HG03159 (cell line): ENCODE measurements at regions not wholly inside any gene's neighbourhood (a gene's known extent, or its start where the extent isn't known, plus 50 kb on each side); places are given as distances from the start of the nearest gene placed in this dataset.

ENCODE experiments used
- ATAC-seq: cut with Tn5 transposase; IDR thresholded peaks from one replicate; pipeline ENCODE4 v1.9.1; 2021; ENCODE audit warnings: mild to moderate bottlenecking, moderate library complexity; ENCODE audit not compliant: unreplicated experiment

DNA sequence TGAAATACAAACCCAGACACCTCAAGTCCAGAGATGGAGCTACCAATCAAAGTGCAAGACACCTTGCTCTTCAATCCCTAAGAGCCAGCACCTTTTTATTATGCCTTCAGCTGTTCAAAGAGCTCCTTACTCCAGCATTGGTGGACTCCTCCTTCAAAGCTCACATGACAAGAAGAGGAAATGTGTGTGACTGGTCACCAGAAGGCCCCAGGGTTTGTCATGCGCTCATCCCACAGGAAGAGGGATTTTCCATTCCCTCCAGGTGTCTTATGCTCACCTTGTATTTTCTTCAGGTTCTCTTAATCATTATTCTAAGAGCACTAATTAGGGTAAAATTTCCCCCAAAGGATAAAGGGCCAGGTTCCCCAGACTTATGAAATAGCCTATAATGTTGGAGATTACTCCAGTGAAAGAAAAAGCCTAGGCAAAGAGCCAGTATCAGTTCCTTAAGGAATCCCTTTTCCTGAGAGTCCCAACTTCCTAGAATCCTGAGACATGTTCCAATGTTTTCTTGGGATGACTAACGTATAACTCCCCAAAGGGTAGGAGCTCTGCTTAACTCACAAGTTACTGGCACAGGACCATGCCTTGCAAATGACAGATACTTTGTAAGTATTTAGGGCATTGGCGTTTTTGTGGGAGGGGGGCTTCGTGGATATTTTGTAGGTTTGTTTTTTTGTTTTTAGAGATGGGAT, 56.9 kb upstream of the SOX9 start:
- ATAC-seq: no peak

DNA sequence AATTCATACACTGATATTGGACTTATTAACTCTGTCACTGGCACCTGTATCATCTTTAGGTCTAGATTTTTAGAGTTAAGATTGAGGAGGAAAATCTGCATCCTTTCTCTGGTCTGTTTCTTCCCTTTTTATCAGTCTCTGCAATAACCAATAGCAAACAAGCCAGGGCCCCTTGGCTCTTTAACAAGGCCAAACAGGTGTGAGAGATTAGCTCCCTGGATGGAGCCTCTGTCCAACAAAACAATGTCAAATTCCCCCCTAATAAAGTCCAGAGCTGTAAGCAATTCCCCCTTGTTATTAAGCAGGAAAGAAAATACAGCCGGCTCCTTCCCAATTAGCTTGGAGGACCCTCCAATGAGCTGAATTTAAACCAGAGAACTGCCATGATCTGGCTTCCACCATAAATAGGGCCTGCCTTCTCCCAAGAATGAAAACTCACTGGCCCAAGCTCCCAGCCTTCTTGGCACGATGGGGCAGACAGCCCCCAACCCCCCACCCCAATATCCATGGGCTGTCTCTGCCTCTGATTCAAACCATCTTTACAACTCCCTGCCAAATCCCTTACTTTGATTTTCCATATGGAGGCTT, 56.1 kb upstream of the SOX9 start:
- no peak for ATAC-seq

DNA sequence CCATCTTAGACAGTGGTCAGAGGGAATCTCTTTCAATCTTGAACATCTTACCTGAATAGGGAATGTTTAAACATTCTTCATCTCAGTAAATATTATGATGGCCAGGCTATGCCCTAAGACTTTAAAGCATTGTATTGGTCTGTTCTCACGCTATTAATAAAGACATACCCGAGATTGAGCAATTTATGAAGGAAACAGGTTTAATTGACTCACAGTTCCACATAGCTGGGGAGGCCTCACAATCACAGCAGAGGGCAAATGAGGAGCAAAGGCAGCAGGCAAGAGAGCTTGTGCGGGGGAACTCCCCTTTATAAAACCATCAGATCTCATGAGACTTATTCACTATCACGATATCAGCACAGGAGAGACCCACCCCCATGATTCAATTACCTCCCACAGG, 55.3 kb upstream of the SOX9 start:
- no peak for ATAC-seq

DNA sequence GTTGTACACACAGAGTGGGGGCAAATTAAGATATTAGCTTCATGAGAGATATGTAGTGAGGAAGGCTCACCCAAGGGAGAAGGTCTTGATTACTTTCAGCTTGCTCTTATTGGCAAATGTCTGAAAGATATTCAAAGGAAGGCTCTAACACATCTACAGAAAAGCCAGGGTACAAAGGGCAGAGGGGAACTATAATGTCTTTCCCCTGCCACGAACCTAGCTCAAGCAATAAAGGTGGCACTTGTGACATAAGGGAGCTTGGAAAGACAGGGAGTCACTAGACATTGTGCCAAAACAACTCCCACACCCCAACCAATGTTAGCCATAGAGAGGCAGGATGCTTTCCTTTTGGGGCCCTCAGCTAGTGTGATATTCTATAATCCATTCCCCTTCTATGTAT, 52.2 kb upstream of the SOX9 start:
- ATAC-seq: no peak

DNA sequence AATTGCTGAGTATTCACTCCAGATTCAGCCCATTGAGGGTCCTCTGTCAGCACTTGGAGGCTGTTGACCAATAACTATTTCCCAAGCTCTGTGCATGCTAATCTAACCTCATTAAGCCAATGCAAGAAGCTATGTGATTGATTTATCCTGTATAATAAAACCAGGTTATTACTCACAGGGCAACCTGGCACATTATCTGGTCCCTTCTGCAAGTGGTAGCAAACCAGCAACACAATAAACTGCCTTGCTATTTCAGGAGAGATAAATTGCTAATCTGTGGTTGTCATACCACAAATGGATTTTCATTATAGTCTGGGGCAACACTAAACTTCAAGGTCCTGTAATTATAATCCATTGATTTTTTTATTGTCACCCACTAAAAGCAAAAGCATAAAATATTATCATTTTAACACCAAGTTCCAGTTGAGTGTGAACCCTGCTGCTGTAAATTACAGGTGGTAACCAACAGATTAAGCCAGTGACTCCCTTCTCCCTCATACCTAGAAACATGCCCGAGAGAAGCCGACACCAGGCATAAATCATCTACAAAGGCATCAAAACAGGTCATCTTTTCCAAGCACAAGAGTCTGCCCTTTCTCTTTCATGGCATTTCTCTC, 51.1 kb upstream of the SOX9 start:
- ATAC-seq: no peak
